Suprapubic skin (tissue), 4 donors: ENCODE measurements at regions not wholly inside any gene's neighbourhood (a gene's known extent, or its start where the extent isn't known, plus 50 kb on each side); places are given as distances from the start of the nearest gene placed in this dataset.

Experiments
- CTCF ChIP-seq, 2 donors: fragments of 200-600 bp in 1 of 2; fragments of 450-650 bp in 1 of 2; sonication (generic) in 1 of 2; IDR thresholded peaks; one replicate each; pipeline ENCODE4 v1.5.1; 2016 to 2019; ENCODE audit warnings: antibody characterized with exemption in 2 of 2, mild to moderate bottlenecking in 1 of 2, moderate library complexity in 1 of 2
- EP300 ChIP-seq: sonication (generic); formaldehyde crosslinking; IDR thresholded peaks from one replicate; pipeline ENCODE4 v1.6.1; 2017; ENCODE audit warnings: antibody characterized with exemption
- POLR2A ChIP-seq, 2 donors: fragments of 450-650 bp; IDR thresholded peaks; one replicate each; pipeline ENCODE4 v1.6.1; 2017; ENCODE audit warnings: antibody characterized with exemption in 2 of 2, mild to moderate bottlenecking in 2 of 2, moderate library complexity in 2 of 2
- POLR2AphosphoS5 ChIP-seq, 3 donors: sonication (generic); formaldehyde crosslinking; IDR thresholded peaks; one replicate each; pipeline ENCODE4 v1.6.1; 2017; ENCODE audit warnings: antibody characterized with exemption in 3 of 3

GRCh38 chr6:167748046-167748445 is 78.7 kb upstream of the AFDN start:
- no peak for TF ChIP-seq EP300
- no peak for TF ChIP-seq CTCF (IDR thresholded peaks at IDR 0.05)
- TF ChIP-seq POLR2A (IDR thresholded peaks at IDR 0.05): no peak
- TF ChIP-seq POLR2AphosphoS5 (IDR thresholded peaks at IDR 0.05): no peak
